ENCODE measurements at regions not wholly inside any gene's neighbourhood (a gene's known extent, or its start where the extent isn't known, plus 50 kb on each side); places are given as distances from the start of the nearest gene placed in this dataset.
"Not testable (repeated sequence)": the region's sequence is repeated elsewhere in the genome, so short reads cannot be mapped to it uniquely, and the experiment has no call there.

DNA sequence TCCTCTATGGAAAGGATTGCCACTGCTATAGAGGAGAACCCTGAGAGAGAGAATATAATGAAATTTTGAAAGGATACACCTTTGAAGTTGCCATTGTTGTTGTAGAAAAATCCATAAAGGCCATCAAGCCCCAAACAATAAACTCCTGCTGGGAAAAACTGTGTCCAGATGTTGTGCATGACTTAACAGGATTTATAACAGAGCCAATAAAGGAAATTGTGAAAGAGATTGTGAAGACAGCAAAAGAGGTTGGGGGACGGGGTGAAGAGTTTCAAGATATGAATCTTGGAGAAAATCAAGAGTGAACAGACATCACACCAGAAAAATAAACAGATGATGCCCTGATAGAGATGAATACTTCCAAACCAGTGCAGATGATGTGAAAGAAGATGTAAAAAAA is 396.4 kb downstream of the BCKDHB start:
- no peak for DNase-seq (ENCODE audit: low spot score)
- Histone ChIP-seq H3K4me1 (ENCODE audit: insufficient read depth, low read length, poor library complexity, severe bottlenecking) (no peaks in the 10 kb centered on the region), H3K27ac (ENCODE audit: low read depth, low read length, poor library complexity, severe bottlenecking) (no peak overlapping the region), H2AFZ (ENCODE audit: low read length) (no peak overlapping the region), H3K4me3 (ENCODE audit: low read depth, low read length, poor library complexity, severe bottlenecking) (no peak overlapping the region), H3K4me2 (ENCODE audit: low read length) (no peak overlapping the region), H3K79me2 (ENCODE audit: insufficient read depth, low read depth, low read length) (no peaks in the 10 kb centered on the region), H3K9me3 (ENCODE audit: low read length) (no peaks in the 10 kb centered on the region), H4K20me1 (ENCODE audit: insufficient read depth, low read length) (no peaks in the 10 kb centered on the region), H3K36me3 (ENCODE audit: insufficient read depth, low read length) (no peaks in the 10 kb centered on the region), H3K9me2 (ENCODE audit: insufficient read depth, low read length) (no peaks in the 10 kb centered on the region)
- ChIA-PET CTCF (ENCODE audit: unreplicated experiment) (no interaction called here), POLR2A (no interaction called here)
- BruUV-seq (replicated peaks), result no TSS peak
- intact Hi-C loops (cut with micrococcal nuclease; ENCODE audit: unreplicated experiment), result no loop called here
- TF ChIP-seq, protein P1, sequence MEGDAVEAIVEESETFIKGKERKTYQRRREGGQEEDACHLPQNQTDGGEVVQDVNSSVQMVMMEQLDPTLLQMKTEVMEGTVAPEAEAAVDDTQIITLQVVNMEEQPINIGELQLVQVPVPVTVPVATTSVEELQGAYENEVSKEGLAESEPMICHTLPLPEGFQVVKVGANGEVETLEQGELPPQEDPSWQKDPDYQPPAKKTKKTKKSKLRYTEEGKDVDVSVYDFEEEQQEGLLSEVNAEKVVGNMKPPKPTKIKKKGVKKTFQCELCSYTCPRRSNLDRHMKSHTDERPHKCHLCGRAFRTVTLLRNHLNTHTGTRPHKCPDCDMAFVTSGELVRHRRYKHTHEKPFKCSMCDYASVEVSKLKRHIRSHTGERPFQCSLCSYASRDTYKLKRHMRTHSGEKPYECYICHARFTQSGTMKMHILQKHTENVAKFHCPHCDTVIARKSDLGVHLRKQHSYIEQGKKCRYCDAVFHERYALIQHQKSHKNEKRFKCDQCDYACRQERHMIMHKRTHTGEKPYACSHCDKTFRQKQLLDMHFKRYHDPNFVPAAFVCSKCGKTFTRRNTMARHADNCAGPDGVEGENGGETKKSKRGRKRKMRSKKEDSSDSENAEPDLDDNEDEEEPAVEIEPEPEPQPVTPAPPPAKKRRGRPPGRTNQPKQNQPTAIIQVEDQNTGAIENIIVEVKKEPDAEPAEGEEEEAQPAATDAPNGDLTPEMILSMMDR (conservative IDR thresholded peaks at IDR 0.05; ENCODE audit: low read length), result no peak
- TF ChIP-seq EZH2phosphoT487 (IDR thresholded peaks at IDR 0.05; ENCODE audit: borderline replicate concordance, low read depth, low read length), result no peak

DNA sequence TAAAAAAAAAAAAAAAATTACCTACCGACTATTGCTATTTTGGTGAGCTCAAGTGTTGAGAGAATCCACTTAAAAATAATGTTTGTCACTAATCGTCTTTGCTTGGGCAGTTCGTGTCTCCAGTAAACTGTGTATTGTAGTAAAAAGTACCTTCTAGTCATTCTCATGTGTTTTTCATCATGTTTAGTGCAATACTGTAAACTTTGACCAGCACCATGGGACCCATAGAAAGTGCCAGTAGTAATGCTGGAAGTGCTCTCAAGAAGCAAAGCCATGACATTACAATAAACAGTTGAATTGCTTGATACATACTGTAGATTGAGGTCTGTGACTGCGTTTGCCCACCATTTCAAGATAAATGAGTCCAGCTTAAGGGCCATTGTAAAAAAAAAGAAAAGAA is 395.2 kb downstream of the BCKDHB start:
- intact Hi-C loops (cut with micrococcal nuclease; ENCODE audit: unreplicated experiment), result no loop called here
- Histone ChIP-seq H3K4me1 (ENCODE audit: insufficient read depth, low read length, poor library complexity, severe bottlenecking) (no peaks in the 10 kb centered on the region), H3K27ac (ENCODE audit: low read depth, low read length, poor library complexity, severe bottlenecking) (no peak overlapping the region), H3K9me2 (ENCODE audit: insufficient read depth, low read length) (no peaks in the 10 kb centered on the region), H3K79me2 (ENCODE audit: insufficient read depth, low read depth, low read length) (no peaks in the 10 kb centered on the region), H3K9me3 (ENCODE audit: low read length) (no peaks in the 10 kb centered on the region), H3K36me3 (ENCODE audit: insufficient read depth, low read length) (no peaks in the 10 kb centered on the region), H2AFZ (ENCODE audit: low read length) (no peak overlapping the region), H3K4me2 (ENCODE audit: low read length) (no peak overlapping the region), H4K20me1 (ENCODE audit: insufficient read depth, low read length) (no peaks in the 10 kb centered on the region), H3K4me3 (ENCODE audit: low read depth, low read length, poor library complexity, severe bottlenecking) (no peak overlapping the region)
- DNase-seq (ENCODE audit: low spot score), result no peak
- no TSS peak for BruUV-seq (replicated peaks)
- CTCF ChIA-PET (ENCODE audit: unreplicated experiment), result no interaction called here
- POLR2A ChIA-PET, result interaction anchor here (0.7 kb wide), 1 partner anchor 17 kb away, joined by 3 read pairs; no protein-coding TSS in a partner anchor
- TF ChIP-seq, protein P1 (conservative IDR thresholded peaks at IDR 0.05; ENCODE audit: low read length), result no peak
- TF ChIP-seq EZH2phosphoT487 (IDR thresholded peaks at IDR 0.05; ENCODE audit: borderline replicate concordance, low read depth, low read length), result no peak

DNA sequence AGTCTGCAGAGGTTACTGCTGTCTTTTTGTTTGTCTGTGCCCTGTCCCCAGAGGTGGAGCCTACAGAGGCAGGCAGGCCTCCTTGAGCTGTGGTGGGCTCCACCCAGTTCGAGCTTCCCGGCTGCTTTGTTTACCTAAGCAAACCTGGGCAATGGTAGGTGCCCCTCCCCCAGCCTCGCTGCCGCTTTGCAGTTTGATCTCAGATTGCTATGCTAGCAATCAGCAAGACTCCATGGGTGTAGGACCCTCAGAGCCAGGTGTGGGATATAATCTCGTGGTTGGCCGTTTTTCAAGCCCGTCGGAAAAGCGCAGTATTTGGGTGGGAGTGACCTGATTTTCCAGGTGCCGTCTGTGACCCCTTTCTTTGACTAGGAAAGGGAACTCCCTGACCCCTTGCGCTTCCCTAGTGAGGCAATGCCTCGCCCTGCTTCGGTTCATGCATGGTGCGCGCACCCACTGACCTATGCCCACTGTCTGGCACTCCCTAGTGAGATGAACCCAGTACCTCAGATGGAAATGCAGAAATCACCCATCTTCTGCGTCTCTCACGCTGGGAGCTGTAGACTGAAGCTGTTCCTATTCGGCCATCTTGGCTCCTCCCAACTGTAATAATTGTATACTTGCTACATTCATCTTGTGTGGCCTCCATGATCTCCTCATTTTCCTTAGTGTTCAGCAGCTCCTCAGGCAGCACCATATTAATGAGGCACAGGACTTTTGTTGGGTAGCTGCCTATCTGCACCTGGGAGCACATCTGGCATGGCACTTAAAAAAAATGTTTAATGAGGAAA is 391.4 kb downstream of the BCKDHB start:
- CTCF ChIA-PET (ENCODE audit: unreplicated experiment); intact Hi-C loops (cut with micrococcal nuclease; ENCODE audit: unreplicated experiment): not testable (repeated sequence)

More for the DNA sequence above, 391.4 kb downstream of the BCKDHB start:
- H3K4me3 ChIP-seq (ENCODE audit: low read depth, low read length, poor library complexity, severe bottlenecking); H4K20me1 ChIP-seq (ENCODE audit: insufficient read depth, low read length); DNase-seq (ENCODE audit: low spot score); H3K27ac ChIP-seq (ENCODE audit: low read depth, low read length, poor library complexity, severe bottlenecking); H3K36me3 ChIP-seq (ENCODE audit: insufficient read depth, low read length); H3K4me2 ChIP-seq (ENCODE audit: low read length); H3K4me1 ChIP-seq (ENCODE audit: insufficient read depth, low read length, poor library complexity, severe bottlenecking); BruUV-seq (replicated peaks); H3K9me3 ChIP-seq (ENCODE audit: low read length); H2AFZ ChIP-seq (ENCODE audit: low read length); H3K9me2 ChIP-seq (ENCODE audit: insufficient read depth, low read length); H3K79me2 ChIP-seq (ENCODE audit: insufficient read depth, low read depth, low read length); POLR2A ChIA-PET: not testable (repeated sequence)
